HEK293 (cell line): ENCODE measurements at regions not wholly inside any gene's neighbourhood (a gene's known extent, or its start where the extent isn't known, plus 50 kb on each side); places are given as distances from the start of the nearest gene placed in this dataset.

Source experiments
- CTCF ChIP-seq: fragments of 450-650 bp; formaldehyde crosslinking; IDR thresholded peaks from 2 replicates; pipeline ENCODE4 v1.5.1; 2016; ENCODE audit warnings: missing biosample characterization, missing genetic modification characterization
- REST ChIP-seq: fragments of 450-650 bp; formaldehyde crosslinking; IDR thresholded peaks from 2 replicates; pipeline ENCODE4 v1.5.1; 2016; ENCODE audit warnings: missing biosample characterization, missing genetic modification characterization
- SP7 ChIP-seq: fragments of 450-650 bp; formaldehyde crosslinking; IDR thresholded peaks from 2 replicates; pipeline ENCODE4 v1.5.1; 2016; ENCODE audit warnings: missing biosample characterization, missing genetic modification characterization
- ZBTB1 ChIP-seq: fragments of 450-650 bp; formaldehyde crosslinking; IDR thresholded peaks from 2 replicates; pipeline ENCODE4 v1.5.1; 2016; ENCODE audit warnings: missing biosample characterization, missing genetic modification characterization
- ZNF239 ChIP-seq: fragments of 450-650 bp; formaldehyde crosslinking; IDR thresholded peaks from 2 replicates; pipeline ENCODE4 v1.5.1; 2016; ENCODE audit warnings: missing biosample characterization, missing genetic modification characterization
- ZNF768 ChIP-seq: fragments of 450-650 bp; formaldehyde crosslinking; IDR thresholded peaks from 2 replicates; pipeline ENCODE4 v1.5.1; 2018; ENCODE audit warnings: missing biosample characterization, mild to moderate bottlenecking, missing genetic modification characterization

- TF ChIP-seq ZBTB1 (tag by site-specific recombination) = no peak
- no peak for TF ChIP-seq CTCF (tag by site-specific recombination)
- TF ChIP-seq REST (tag by site-specific recombination) = no peak
- TF ChIP-seq ZNF768 (tag by site-specific recombination) = no peak
- TF ChIP-seq ZNF239 (tag by site-specific recombination) = no peak
- TF ChIP-seq SP7 (tag by site-specific recombination) = no peak
Observed at GRCh38 chr3:124450366-124450765, 279.9 kb upstream of the UMPS start.
